ENCODE measurements at regions not wholly inside any gene's neighbourhood (a gene's known extent, or its start where the extent isn't known, plus 50 kb on each side); places are given as distances from the start of the nearest gene placed in this dataset.

DNA sequence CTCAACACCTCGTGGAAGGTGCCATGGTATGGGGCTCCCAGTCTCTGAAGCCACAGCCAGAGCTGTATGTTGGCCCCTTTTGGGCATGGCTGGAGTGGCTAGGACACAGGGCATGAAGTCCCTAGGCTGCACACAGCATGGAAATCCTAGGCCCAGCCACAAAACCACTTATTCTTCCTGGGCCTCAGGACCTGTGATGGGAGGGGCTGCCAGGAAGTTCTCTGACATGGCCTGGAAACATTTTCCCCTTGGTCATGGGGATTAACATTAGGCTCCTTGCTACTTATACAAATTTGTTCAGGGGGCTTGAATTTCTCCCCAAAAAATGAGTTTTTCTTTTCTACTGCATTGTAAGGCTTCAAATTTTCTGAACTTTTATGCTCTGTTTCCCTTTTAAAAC, 2091.2 kb upstream of the ACO1 start:
- Histone ChIP-seq H3K18ac (ENCODE audit: extremely low read depth, low read length) (no peak overlapping the region), H2BK5ac (ENCODE audit: low read depth, low read length) (no peak overlapping the region), H3K56ac (replicated peaks; ENCODE audit: insufficient read length, low read depth, low read length) (no peak overlapping the region), H3K14ac (ENCODE audit: insufficient read length) (no peak overlapping the region), H3K23me2 (ENCODE audit: low read depth, low read length) (no peaks in the 10 kb centered on the region), H2BK12ac (ENCODE audit: low read depth, low read length) (no peak overlapping the region), H4K20me1 (replicated peaks in 1 of 2; ENCODE audit: control insufficient read depth in 1 of 2, insufficient read depth in 2 of 2, low read length in 2 of 2) (no peaks in the 10 kb centered on the region), H3K4me1 (replicated peaks in 1 of 4; ENCODE audit: control insufficient read depth in 3 of 4, insufficient read depth in 4 of 4, low read length in 3 of 4) (no peaks in the 10 kb centered on the region), H4K91ac (replicated peaks; ENCODE audit: insufficient read length, low read length) (no peak overlapping the region), H2AK5ac (ENCODE audit: low read depth, low read length) (no peak overlapping the region), H3K9ac (replicated peaks in 1 of 4; ENCODE audit: extremely low read depth in 1 of 4, low read depth in 3 of 4, low read length in 3 of 4) (no peak overlapping the region), H4K5ac (ENCODE audit: insufficient read length, low read depth, low read length) (no peak overlapping the region), H3K27ac (ENCODE audit: low read depth, low read length) (no peak overlapping the region), H3K4me3 (ENCODE audit: extremely low read depth in 1 of 4, insufficient read depth in 2 of 4, low read depth in 3 of 4, low read length in 4 of 4) (no peak overlapping the region), H3K79me2 (ENCODE audit: control insufficient read depth in 1 of 2, insufficient read depth in 2 of 2, low read length in 2 of 2) (no peaks in the 10 kb centered on the region), H3K23ac (ENCODE audit: insufficient read length) (no peak overlapping the region), H3K79me1 (ENCODE audit: low read depth, low read length) (no peaks in the 10 kb centered on the region), H2BK15ac (ENCODE audit: low read length) (no peak overlapping the region), H4K8ac (ENCODE audit: extremely low read depth, insufficient read depth, low read length) (no peak overlapping the region), H2BK20ac (ENCODE audit: low read length) (no peak overlapping the region), H3K4me2 (ENCODE audit: insufficient read depth in 1 of 2, low read depth in 2 of 2, low read length in 2 of 2) (no peak overlapping the region), H3K36me3 (ENCODE audit: control insufficient read depth in 2 of 4, insufficient read depth in 4 of 4, low read length in 3 of 4) (no peaks in the 10 kb centered on the region), H2BK120ac (replicated peaks; ENCODE audit: low read depth, low read length) (no peak overlapping the region), H3K27me3 (replicated peaks in 1 of 4; ENCODE audit: control insufficient read depth in 3 of 4, extremely low read depth in 1 of 4, insufficient read depth in 3 of 4, low read length in 3 of 4) (no peaks in the 10 kb centered on the region), H3K9me3 (ENCODE audit: insufficient read depth in 2 of 2, low read depth in 1 of 2, low read length in 1 of 2) (no peaks in the 10 kb centered on the region), H3K4ac (replicated peaks; ENCODE audit: insufficient read length, low read depth, low read length) (no peak overlapping the region), H2AFZ (ENCODE audit: low read length) (no peak overlapping the region)
- DNase-seq (ENCODE audit: low read depth in 1 of 2, low spot score in 2 of 2) (no peak), FAIRE-seq (no peak)
- WGBS, 2 experiments (ENCODE audit: extremely low coverage in 1 of 2, insufficient coverage in 1 of 2, insufficient read length in 1 of 2, insufficient replicate concordance in 2 of 2, low coverage in 1 of 2, low lambda C conversion rate in 2 of 2, missing lambda C conversion rate in 1 of 2): 90% methylated on average over 1 of the region's 1 CpG; no CpG with 5 or more reads in 1 of the 2 experiments
- POLR2A ChIA-PET (ENCODE audit: partially characterized antibody): no interaction called here
- TF ChIP-seq SP2 (IDR thresholded peaks at IDR 0.05; ENCODE audit: low read length) (no peak), SRF (IDR thresholded peaks at IDR 0.05; ENCODE audit: low read depth, low read length) (no peak), NANOG (IDR thresholded peaks at IDR 0.05; ENCODE audit: insufficient read depth, low read depth, low read length, poor library complexity, severe bottlenecking) (no peak), POLR2A (IDR thresholded peaks at IDR 0.05; ENCODE audit: control extremely low read depth in 1 of 2, low read depth in 2 of 2, low read length in 2 of 2) (no peak), RBBP5 (IDR thresholded peaks at IDR 0.05; ENCODE audit: borderline replicate concordance, low read depth, low read length) (no peak), CREB1 (IDR thresholded peaks at IDR 0.05) (no peak), KDM5A (IDR thresholded peaks at IDR 0.05; ENCODE audit: low read length) (no peak), RFX5 (IDR thresholded peaks at IDR 0.05; ENCODE audit: borderline replicate concordance, low read depth, low read length) (no peak), POLR2AphosphoS5 (IDR thresholded peaks at IDR 0.05; ENCODE audit: low read depth, low read length) (no peak), SP4 (IDR thresholded peaks at IDR 0.05; ENCODE audit: low read length) (no peak), TEAD4 (IDR thresholded peaks at IDR 0.05; ENCODE audit: low read depth, low read length) (no peak), RXRA (IDR thresholded peaks at IDR 0.05; ENCODE audit: insufficient read depth, low read depth, low read length) (no peak)
- CTCF ChIA-PET (ENCODE audit: partially characterized antibody): interaction anchor here (0.6 kb wide), 1 partner anchor 1182 kb away, joined by 3 read pairs; no protein-coding TSS in a partner anchor
